CD8-positive, alpha-beta memory T cell (primary cell): ENCODE measurements at regions not wholly inside any gene's neighbourhood (a gene's known extent, or its start where the extent isn't known, plus 50 kb on each side); places are given as distances from the start of the nearest gene placed in this dataset.

ENCODE experiments used
- CTCF ChIA-PET: fragments of 350-600 bp; sonication (Branson Sonifier 250); formaldehyde crosslinking; loops from one replicate; lab custom pipeline; 2021; ENCODE audit warnings: antibody characterized with exemption; lab: Charles Lee
- POLR2A ChIA-PET: fragments of 350-600 bp; sonication (Branson Sonifier 250); formaldehyde crosslinking; loops from one replicate; lab custom pipeline; 2021; ENCODE audit warnings: antibody characterized with exemption; lab: Charles Lee
- DNase-seq, 5 donors: peaks; one replicate each; pipeline versions ENCODE4 v3.0.0 to v3.0.0-alpha.2; 2020 to 2022; ENCODE audit warnings: mixed read lengths in 1 of 5
- H3K27ac ChIP-seq: one replicate; pipeline ENCODE4 v1.7.0; 2013; ENCODE audit warnings: low read depth, mild to moderate bottlenecking, low read length, moderate library complexity
- H3K27me3 ChIP-seq: 2 replicates; pipeline ENCODE4 v1.7.0; 2013; ENCODE audit warnings: low read length, mild to moderate bottlenecking; ENCODE audit not compliant: insufficient read depth, poor library complexity, severe bottlenecking
- H3K36me3 ChIP-seq: 2 replicates; pipeline ENCODE4 v1.7.0; 2013; ENCODE audit warnings: mild to moderate bottlenecking, low read length, moderate library complexity; ENCODE audit not compliant: insufficient read depth
- H3K4me1 ChIP-seq: 2 replicates; pipeline ENCODE4 v1.7.0; 2013; ENCODE audit warnings: mild to moderate bottlenecking, low read length, moderate library complexity; ENCODE audit not compliant: insufficient read depth
- H3K4me3 ChIP-seq: 2 replicates; pipeline ENCODE4 v1.7.0; 2013; ENCODE audit warnings: mild to moderate bottlenecking, low read length
- H3K9me3 ChIP-seq: 2 replicates; pipeline ENCODE4 v1.7.0; 2013; ENCODE audit warnings: mild to moderate bottlenecking, low read length
- H3K27ac Mint-ChIP-seq, 8 donors: one replicate each; pipeline ENCODE4 v1.8.0; 2020 to 2021; ENCODE audit warnings: mixed read lengths in 8 of 8, mild to moderate bottlenecking in 6 of 8, inconsistent platforms in 3 of 8, moderate library complexity in 3 of 8
- H3K27me3 Mint-ChIP-seq, 2 donors: one replicate each; pipeline ENCODE4 v1.8.0; 2020 to 2021; ENCODE audit warnings: mixed read lengths in 2 of 2, mild to moderate bottlenecking in 1 of 2, moderate library complexity in 1 of 2
- H3K36me3 Mint-ChIP-seq, 3 donors: one replicate each; pipeline ENCODE4 v1.8.0; 2020 to 2021; ENCODE audit warnings: mixed read lengths in 3 of 3, inconsistent platforms in 1 of 3, mild to moderate bottlenecking in 1 of 3
- H3K4me1 Mint-ChIP-seq, 3 donors: one replicate each; pipeline ENCODE4 v1.8.0; 2020 to 2021; ENCODE audit warnings: mixed read lengths in 3 of 3, inconsistent platforms in 1 of 3, mild to moderate bottlenecking in 1 of 3
- H3K4me3 Mint-ChIP-seq, 7 donors: one replicate each; pipeline ENCODE4 v1.8.0; 2020 to 2021; ENCODE audit warnings: mixed read lengths in 7 of 7, mild to moderate bottlenecking in 6 of 7, moderate library complexity in 4 of 7, inconsistent platforms in 2 of 7
- H3K9me3 Mint-ChIP-seq, 5 donors: one replicate each; pipeline ENCODE4 v1.8.0; 2020 to 2022; ENCODE audit warnings: mixed read lengths in 5 of 5, mild to moderate bottlenecking in 3 of 5, moderate library complexity in 2 of 5, inconsistent platforms in 1 of 5

DNA sequence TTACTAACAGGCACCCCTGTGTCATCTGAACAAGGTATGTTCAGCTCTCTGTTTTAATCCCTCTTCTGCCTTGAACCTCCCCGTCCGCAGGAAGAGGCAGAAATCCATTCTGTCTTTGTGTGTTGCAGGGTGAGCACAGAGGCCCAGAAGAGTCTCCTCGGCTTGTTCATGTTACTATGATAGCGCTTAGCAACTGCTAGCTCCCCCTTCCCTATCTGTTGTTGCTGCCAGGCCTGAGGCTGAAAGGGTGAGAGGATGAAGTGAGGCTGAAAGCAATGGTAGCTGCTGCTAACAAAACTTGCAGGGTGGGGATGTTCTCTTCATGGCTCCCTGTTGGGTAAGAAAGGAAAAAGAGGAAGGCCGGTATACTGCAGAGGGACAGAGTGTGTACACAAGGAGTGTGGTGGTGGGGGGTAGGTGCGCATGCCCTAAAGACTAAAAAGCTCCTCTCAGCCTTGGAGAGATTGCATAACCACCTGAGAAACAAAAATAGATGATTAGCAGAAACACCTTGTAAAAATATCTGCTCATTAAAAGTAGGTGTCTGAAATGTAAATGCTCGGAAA lies 55.2 kb upstream of the CITED2 start:
- no peak for DNase-seq
- H3K9me3 ChIP-seq: no peaks in the 10 kb centered on the region
- no peaks in the 10 kb centered on the region for H3K27me3 ChIP-seq
- H3K27ac Mint-ChIP-seq: peak overlapping the region in 1 of 8 donors; percentile 43
- H3K4me3 Mint-ChIP-seq: no peak overlapping the region
- H3K4me1 Mint-ChIP-seq: peaks cover 0 to 6% (median 0%) of the 10 kb centered on the region in 3 donors
- no peaks in the 10 kb centered on the region for H3K4me1 ChIP-seq
- no peak overlapping the region for H3K4me3 ChIP-seq
- ChIA-PET CTCF (interaction anchor here (1.2 kb wide), 1 partner anchor 11 kb away, joined by 3 read pairs; no protein-coding TSS in a partner anchor), POLR2A (no interaction called here)
- no peaks in the 10 kb centered on the region for H3K36me3 ChIP-seq
- H3K9me3 Mint-ChIP-seq: peaks cover 0 to 8% (median 5%) of the 10 kb centered on the region in 5 donors
- peaks cover 0 to 13% (median 0%) of the 10 kb centered on the region in 3 donors for H3K36me3 Mint-ChIP-seq
- peaks cover 3% of the 10 kb centered on the region in 2 donors for H3K27me3 Mint-ChIP-seq
- no peak overlapping the region for H3K27ac ChIP-seq

GRCh38 chr6:139427199-139427598 lies 52.8 kb upstream of the CITED2 start:
- Mint-ChIP-seq H3K4me1 (no peaks in the 10 kb centered on the region), H3K9me3 (peaks cover 0 to 7% (median 5%) of the 10 kb centered on the region in 5 donors), H3K36me3 (peaks cover 0 to 10% (median 0%) of the 10 kb centered on the region in 3 donors), H3K27me3 (peaks cover 0 to 3% of the 10 kb centered on the region in 2 donors), H3K27ac (peak overlapping the region in 1 of 8 donors; percentile 58), H3K4me3 (no peak overlapping the region)
- POLR2A ChIA-PET: no interaction called here
- H3K4me3 ChIP-seq: no peak overlapping the region
- no peaks in the 10 kb centered on the region for H3K4me1 ChIP-seq
- CTCF ChIA-PET: no interaction called here
- DNase-seq: no peak
- H3K27ac ChIP-seq: no peak overlapping the region
- H3K36me3 ChIP-seq: no peaks in the 10 kb centered on the region
- H3K9me3 ChIP-seq: no peaks in the 10 kb centered on the region
- no peaks in the 10 kb centered on the region for H3K27me3 ChIP-seq

GRCh38 chr6:139426795-139427194 lies 52.3 kb upstream of the CITED2 start:
- no peak for DNase-seq
- H3K27ac ChIP-seq: no peak overlapping the region
- no peaks in the 10 kb centered on the region for H3K27me3 ChIP-seq
- Mint-ChIP-seq H3K9me3 (peaks cover 0 to 6% (median 2%) of the 10 kb centered on the region in 5 donors), H3K27ac (peak overlapping the region in 1 of 8 donors; percentile 58), H3K36me3 (peaks cover 0 to 7% (median 0%) of the 10 kb centered on the region in 3 donors), H3K4me1 (no peaks in the 10 kb centered on the region), H3K4me3 (peak overlapping the region in 1 of 7 donors; percentile 10), H3K27me3 (peaks cover 0 to 4% of the 10 kb centered on the region in 2 donors)
- H3K4me3 ChIP-seq: no peak overlapping the region
- no peaks in the 10 kb centered on the region for H3K36me3 ChIP-seq
- ChIA-PET POLR2A (no interaction called here), CTCF (interaction anchor here (0.6 kb wide), 1 partner anchor 109 kb away, joined by 3 read pairs; no protein-coding TSS in a partner anchor)
- H3K4me1 ChIP-seq: no peaks in the 10 kb centered on the region
- no peaks in the 10 kb centered on the region for H3K9me3 ChIP-seq

DNA sequence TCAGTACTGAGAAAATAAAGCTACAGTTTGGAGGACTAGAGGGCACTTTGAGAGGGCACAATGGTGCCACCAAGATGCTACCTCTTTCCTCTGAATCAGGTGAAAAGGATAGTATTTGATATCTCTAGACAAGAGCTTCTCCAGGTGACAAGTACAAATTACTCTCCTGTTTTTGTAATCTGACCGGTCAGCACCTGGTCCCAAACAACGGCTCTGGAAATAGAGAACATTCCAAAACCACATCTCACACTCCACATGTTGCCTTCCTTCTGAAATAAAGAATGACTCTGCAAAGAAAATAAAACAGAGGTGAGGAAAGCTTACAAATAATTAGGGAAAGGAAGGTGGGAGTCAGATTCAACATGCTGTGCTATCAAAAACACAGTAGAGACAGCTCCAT lies 51.3 kb upstream of the CITED2 start:
- Histone ChIP-seq H3K9me3 (no peaks in the 10 kb centered on the region), H3K4me3 (no peak overlapping the region), H3K4me1 (no peaks in the 10 kb centered on the region), H3K27ac (no peak overlapping the region), H3K27me3 (no peaks in the 10 kb centered on the region), H3K36me3 (no peaks in the 10 kb centered on the region)
- Mint-ChIP-seq H3K9me3 (no peaks in the 10 kb centered on the region), H3K4me3 (no peak overlapping the region), H3K27ac (no peak overlapping the region), H3K36me3 (no peaks in the 10 kb centered on the region), H3K4me1 (no peaks in the 10 kb centered on the region), H3K27me3 (peaks cover 0 to 7% of the 10 kb centered on the region in 2 donors)
- ChIA-PET POLR2A (no interaction called here), CTCF (no interaction called here)
- DNase-seq: no peak

DNA sequence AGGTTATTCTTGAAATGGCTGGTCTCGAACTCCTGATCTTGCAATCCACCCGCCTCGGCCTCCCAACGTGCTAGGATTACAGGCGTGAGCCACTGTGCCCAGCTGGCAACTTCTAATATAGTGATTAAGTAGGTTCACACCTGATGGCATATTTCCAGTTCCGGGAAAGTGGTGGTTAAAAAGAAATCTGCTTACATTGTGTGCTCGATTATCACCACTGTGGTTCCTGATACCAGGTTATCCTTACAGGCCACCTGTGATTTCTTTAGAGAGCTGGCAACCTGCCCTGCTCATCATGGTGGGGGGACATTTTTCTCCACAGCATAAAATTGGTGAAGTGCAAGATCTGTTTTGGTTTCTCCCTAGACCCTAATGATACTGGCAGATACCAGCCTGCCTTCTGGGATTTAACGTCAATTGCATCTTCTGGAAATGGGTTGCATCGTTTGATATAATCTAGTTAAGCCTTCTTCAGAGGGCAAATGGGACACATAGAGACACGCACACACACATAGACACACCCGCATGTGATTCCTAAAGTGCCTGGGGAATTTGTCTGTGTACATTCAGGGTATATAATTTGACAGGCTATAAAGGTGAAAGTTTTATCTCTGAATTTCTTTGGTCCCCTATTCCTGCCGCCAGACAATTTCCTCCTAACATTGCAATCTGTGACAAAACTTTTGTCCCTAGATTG lies 49.7 kb upstream of the CITED2 start:
- Histone ChIP-seq H3K4me1 (no peaks in the 10 kb centered on the region), H3K9me3 (no peaks in the 10 kb centered on the region), H3K36me3 (no peaks in the 10 kb centered on the region), H3K4me3 (no peak overlapping the region), H3K27ac (no peak overlapping the region), H3K27me3 (no peaks in the 10 kb centered on the region)
- Mint-ChIP-seq H3K4me1 (no peaks in the 10 kb centered on the region), H3K4me3 (no peak overlapping the region), H3K9me3 (no peaks in the 10 kb centered on the region), H3K36me3 (no peaks in the 10 kb centered on the region), H3K27ac (no peak overlapping the region), H3K27me3 (peaks cover 0 to 7% of the 10 kb centered on the region in 2 donors)
- CTCF ChIA-PET: interaction anchor here (1.3 kb wide), 1 partner anchor 10 kb away, joined by 3 read pairs; no protein-coding TSS in a partner anchor
- DNase-seq: no peak
- POLR2A ChIA-PET: no interaction called here
